Ovary (tissue), 3 donors: ENCODE measurements at regions not wholly inside any gene's neighbourhood (a gene's known extent, or its start where the extent isn't known, plus 50 kb on each side); places are given as distances from the start of the nearest gene placed in this dataset.
"Not testable (repeated sequence)": the region's sequence is repeated elsewhere in the genome, so short reads cannot be mapped to it uniquely, and the experiment has no call there.

Source experiments
- EP300 ChIP-seq: sonication (generic); formaldehyde crosslinking; IDR thresholded peaks from one replicate; pipeline ENCODE4 v1.6.1; 2017; ENCODE audit warnings: antibody characterized with exemption
- POLR2A ChIP-seq: fragments of 450-650 bp; IDR thresholded peaks from one replicate; pipeline ENCODE4 v1.6.1; 2017; ENCODE audit warnings: antibody characterized with exemption, mild to moderate bottlenecking, moderate library complexity
- TF ChIP-seq, protein P1 (sequence below), 3 donors: fragments of 450-650 bp in 2 of 3; fragments of 200-600 bp in 1 of 3; IDR thresholded peaks; one replicate each; pipeline versions ENCODE4 v1.5.1 to v1.8.0; 2016 to 2022; ENCODE audit warnings: antibody characterized with exemption in 3 of 3, mild to moderate bottlenecking in 1 of 3
- donor health status: DM: no; HTN: no; CAD: no.

- TF ChIP-seq, protein P1, sequence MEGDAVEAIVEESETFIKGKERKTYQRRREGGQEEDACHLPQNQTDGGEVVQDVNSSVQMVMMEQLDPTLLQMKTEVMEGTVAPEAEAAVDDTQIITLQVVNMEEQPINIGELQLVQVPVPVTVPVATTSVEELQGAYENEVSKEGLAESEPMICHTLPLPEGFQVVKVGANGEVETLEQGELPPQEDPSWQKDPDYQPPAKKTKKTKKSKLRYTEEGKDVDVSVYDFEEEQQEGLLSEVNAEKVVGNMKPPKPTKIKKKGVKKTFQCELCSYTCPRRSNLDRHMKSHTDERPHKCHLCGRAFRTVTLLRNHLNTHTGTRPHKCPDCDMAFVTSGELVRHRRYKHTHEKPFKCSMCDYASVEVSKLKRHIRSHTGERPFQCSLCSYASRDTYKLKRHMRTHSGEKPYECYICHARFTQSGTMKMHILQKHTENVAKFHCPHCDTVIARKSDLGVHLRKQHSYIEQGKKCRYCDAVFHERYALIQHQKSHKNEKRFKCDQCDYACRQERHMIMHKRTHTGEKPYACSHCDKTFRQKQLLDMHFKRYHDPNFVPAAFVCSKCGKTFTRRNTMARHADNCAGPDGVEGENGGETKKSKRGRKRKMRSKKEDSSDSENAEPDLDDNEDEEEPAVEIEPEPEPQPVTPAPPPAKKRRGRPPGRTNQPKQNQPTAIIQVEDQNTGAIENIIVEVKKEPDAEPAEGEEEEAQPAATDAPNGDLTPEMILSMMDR (IDR thresholded peaks at IDR 0.05): not testable (repeated sequence)
- not testable (repeated sequence) for TF ChIP-seq POLR2A, EP300
Measured at GRCh38 chr20:25989686-25990085, 293.0 kb upstream of the ZNF337 start.
